ENCODE measurements at regions not wholly inside any gene's neighbourhood (a gene's known extent, or its start where the extent isn't known, plus 50 kb on each side); places are given as distances from the start of the nearest gene placed in this dataset.

DNA sequence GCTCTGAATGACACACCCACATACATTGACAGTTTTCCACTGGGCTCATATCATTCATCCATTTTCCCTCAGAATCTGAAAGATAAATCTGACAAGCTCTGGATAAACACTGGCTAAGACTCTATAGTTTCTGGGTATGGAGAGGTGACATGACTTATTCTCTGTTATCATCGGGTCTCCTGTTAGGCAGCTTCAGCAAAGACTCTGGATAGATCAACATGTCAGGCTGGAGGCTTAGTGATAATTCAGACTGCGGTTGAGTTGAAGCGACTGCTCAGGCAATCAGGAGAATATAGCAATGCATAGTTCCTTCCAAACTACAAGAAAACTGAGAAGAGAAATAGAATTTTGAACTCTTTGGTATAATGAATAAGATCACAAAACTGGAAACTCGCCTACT lies 394.6 kb downstream of the CBLN4 start:
- no peak for DNase-seq (ENCODE audit: low read depth)
- H3K4me3 ChIP-seq (ENCODE audit: low read depth, low read length): no peak overlapping the region
- no peak for TF ChIP-seq CTCF (conservative IDR thresholded peaks at IDR 0.05; ENCODE audit: low read depth, low read length)

DNA sequence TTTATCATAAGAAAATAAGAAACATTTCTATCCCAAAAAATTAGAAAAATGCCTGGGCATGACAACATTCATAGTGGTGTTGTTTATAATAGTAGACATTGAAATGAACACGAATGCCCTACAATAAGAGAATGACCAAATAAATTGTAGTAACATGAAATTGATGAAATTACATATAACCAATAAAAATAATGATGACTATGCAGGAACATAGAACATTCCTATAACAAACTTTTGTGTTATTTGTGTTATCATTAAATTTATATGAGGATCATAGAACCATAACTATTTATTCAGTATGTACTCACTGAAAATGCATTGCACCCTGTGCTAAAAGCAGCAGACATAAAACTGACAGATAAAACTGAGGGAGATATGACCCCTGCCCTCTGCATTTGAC lies 399.7 kb downstream of the CBLN4 start:
- no peak for DNase-seq (ENCODE audit: low read depth)
- no peak overlapping the region for H3K4me3 ChIP-seq (ENCODE audit: low read depth, low read length)
- no peak for TF ChIP-seq CTCF (conservative IDR thresholded peaks at IDR 0.05; ENCODE audit: low read depth, low read length)

DNA sequence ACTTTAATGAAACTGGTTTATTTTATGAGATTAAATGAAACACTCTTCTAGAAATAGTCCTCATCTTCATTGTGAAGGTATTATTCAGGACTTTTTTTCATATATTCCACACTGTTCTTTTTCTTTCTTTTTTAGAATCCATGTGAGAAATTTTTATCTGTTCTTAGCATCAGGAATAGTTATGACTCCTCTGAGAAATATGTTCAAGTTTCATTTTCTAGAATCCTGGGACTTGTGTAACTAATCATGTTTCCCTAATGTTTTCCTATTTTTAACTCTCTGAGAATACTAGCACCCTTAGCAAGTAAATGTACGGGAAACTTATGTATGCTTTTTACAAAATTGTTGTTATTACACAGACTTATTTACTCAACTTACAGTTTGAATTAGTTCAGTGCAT lies 407.8 kb downstream of the CBLN4 start:
- no peak for TF ChIP-seq CTCF (conservative IDR thresholded peaks at IDR 0.05; ENCODE audit: low read depth, low read length)
- DNase-seq (ENCODE audit: low read depth): no peak
- H3K4me3 ChIP-seq (ENCODE audit: low read depth, low read length): no peak overlapping the region

- H3K4me3 ChIP-seq (ENCODE audit: low read depth, low read length): no peak overlapping the region
- no peak for DNase-seq (ENCODE audit: low read depth)
- no peak for TF ChIP-seq CTCF (conservative IDR thresholded peaks at IDR 0.05; ENCODE audit: low read depth, low read length)
Measured at GRCh38 chr20:55596431-55596830, 408.9 kb downstream of the CBLN4 start.

DNA sequence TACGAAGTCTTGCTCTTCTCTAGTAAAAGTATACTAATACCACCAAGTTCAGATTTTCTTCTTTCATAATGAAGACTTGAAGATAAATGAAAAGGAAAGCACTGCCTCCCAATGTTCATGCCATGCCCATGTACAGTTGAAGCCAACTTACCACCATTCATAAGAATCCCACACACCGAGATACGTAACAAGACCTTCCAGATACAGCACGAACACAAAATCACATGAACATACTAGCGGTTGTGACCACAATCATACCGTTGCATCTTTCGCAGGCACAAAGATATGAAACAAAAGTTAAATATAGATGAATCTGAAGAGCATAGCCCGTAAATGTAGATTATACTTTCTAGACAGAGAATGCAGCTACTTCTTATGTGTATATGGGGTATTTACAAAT lies 412.5 kb downstream of the CBLN4 start:
- no peak overlapping the region for H3K4me3 ChIP-seq (ENCODE audit: low read depth, low read length)
- DNase-seq (ENCODE audit: low read depth): no peak
- TF ChIP-seq CTCF (conservative IDR thresholded peaks at IDR 0.05; ENCODE audit: low read depth, low read length): no peak

- TF ChIP-seq CTCF (conservative IDR thresholded peaks at IDR 0.05; ENCODE audit: low read depth, low read length): no peak
- no peak for DNase-seq (ENCODE audit: low read depth)
- H3K4me3 ChIP-seq (ENCODE audit: low read depth, low read length): no peak overlapping the region
Measured at GRCh38 chr20:55586610-55587009, 418.7 kb downstream of the CBLN4 start.

DNA sequence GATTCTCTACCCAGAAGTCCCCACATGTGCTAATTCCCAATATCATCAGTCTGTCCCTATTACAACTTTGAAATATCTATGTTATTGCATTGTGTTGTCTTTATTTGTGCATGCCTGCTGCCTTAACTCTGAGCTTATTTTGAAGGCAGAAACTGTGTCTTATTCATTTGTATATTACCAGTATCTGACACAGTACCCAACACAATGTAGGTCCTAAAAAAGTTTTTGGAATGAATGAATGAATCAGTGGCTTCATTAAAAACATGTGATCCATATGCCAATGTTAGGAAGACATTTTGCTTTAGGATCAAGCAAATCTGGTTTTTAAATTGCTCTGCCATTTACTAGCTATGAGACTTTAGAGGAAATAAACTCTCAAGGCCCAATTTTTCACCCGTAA lies 420.4 kb downstream of the CBLN4 start:
- no peak for TF ChIP-seq CTCF (conservative IDR thresholded peaks at IDR 0.05; ENCODE audit: low read depth, low read length)
- DNase-seq (ENCODE audit: low read depth): no peak
- no peak overlapping the region for H3K4me3 ChIP-seq (ENCODE audit: low read depth, low read length)

Data from epithelial cell of proximal tubule (primary cell).